ENCODE measurements at regions not wholly inside any gene's neighbourhood (a gene's known extent, or its start where the extent isn't known, plus 50 kb on each side); places are given as distances from the start of the nearest gene placed in this dataset.
"Not testable (repeated sequence)": the region's sequence is repeated elsewhere in the genome, so short reads cannot be mapped to it uniquely, and the experiment has no call there.

DNA sequence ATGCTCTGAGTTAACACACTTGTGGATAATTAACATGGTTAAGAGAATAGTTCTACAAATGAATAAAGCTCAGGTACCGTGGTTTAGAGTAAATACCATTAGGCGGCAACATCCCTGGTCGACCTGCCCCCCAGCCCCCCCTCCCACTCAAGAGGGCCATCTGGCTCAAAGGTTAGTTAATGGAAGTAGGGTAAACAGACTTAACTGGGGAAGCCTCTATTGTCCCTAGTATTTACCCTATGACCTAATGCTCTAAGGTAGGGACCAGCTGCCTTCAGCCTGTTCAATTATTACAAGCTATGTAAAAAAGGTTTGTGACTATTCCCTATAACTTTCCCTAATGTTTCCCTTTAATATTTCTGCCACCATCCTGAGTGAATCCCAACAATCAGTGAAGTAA lies 711.4 kb upstream of the HS3ST5 start:
- DNase-seq, result not testable (repeated sequence)

GRCh38 chr6:115053169-115053860 lies 710.5 kb upstream of the HS3ST5 start:
- DNase-seq, result no peak

- no peak for DNase-seq
These were observed 673.8 kb upstream of the HS3ST5 start for GRCh38 chr6:115016593-115016992.

- DNase-seq, result no peak
These were observed 662.2 kb upstream of the HS3ST5 start for GRCh38 chr6:115004982-115005381.

DNA sequence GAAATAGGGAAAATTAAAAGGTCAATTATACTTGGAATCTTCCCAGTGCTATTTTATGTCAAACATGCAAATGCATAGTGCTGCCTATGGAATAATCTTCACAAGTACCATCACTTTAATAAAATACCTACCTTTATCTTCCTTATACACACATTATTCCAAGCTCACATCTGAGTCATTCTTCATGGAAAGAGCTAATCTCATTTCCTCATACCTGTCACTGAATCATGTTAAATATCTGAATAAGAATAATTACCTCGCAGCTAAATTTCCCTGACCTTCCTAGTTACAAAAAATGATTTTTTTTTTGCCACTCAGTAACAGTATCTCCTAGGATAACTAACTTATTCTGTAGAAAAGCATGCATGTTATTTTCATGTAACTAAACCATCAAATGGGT lies 661.4 kb upstream of the HS3ST5 start:
- DNase-seq, result no peak

DNA sequence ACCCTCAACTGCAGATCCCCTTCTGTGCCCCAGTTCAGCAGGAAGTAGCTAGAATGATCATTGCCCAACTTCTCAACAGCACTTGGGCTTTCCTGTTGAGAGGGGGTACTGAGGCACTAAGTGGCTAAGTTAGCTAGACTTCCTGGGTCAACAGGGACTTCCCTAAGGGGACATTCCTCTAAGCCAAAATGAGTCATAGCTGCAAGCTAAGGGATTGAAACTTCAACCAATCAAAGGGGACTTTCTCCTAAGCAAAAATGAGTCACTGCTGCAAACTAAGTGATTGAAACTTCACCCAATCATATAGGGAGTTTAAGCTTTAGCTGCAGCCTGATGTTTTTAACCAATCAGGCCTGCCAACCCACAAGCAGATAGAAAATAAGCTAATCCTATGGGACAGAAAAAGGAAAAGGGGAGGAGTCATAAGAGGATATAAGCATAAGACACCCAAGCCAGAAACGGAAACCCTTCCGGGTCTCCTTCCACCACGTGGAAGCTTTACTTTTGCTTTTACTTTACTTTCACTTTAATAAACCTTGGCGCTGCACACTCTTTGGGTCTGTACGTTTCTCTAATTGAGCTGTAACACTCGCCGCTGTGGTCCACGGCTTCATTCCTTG lies 659.0 kb upstream of the HS3ST5 start:
- no peak for DNase-seq

DNA sequence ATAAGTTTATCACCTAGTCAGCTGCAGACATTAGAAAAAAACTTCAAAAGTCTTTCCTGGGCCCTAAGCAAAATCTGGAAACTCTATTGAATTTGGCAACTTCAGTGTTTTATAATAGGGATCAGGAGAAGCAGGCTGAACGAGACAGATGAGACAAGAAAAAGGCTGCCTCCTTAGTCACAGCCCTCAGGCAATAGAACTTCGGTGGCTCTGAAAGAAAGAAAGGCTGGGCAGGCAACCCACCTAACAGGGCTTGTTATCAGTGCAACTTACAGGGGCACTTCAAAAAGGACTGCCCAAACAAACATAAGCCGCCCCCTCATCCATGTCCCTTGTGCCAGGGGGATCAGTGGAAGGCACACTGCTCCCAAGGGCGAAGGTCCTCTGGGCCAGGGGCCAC lies 657.9 kb upstream of the HS3ST5 start:
- DNase-seq, result no peak

DNA sequence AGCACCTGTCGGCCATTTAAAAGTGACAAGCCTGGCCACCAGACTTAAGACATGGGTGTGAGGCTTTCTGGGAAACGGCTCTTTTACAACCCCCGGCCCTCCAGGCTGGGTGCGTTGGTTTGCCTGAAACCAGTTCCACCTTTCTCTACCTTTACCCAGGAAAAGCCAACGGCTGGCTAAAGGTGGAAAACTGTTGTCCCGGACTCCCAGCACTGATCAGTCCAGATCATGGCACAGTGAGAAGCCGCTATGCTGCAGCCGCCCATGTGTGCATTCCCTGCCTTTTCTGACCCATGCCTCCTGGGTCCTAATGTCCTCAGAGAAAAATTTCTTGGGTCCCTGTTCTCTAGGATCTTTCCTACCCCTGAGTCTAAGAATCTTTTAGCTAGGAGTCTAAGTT lies 655.7 kb upstream of the HS3ST5 start:
- DNase-seq, result no peak

DNA sequence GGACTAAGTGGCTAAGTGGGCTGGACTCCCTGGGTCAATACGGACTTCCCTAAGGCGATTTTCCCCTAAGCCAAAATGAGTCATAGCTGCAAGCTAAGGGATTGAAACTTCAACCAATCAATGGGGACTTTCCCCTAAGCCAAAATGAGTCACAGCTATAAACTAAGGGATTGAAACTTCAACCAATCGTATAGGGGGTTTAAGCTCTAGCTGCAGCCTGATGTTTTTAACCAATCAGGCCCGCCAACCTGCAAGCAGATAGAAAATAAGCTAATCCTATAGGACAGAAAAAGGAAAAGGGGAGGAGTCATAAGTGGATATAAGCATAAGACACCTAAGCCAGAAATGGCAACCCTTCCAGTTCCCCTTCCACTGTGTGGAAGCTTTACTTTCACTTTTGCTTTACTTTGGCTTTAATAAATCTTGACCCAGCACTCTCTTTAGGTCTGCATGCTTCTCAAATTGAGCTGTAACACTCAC lies 655.0 kb upstream of the HS3ST5 start:
- DNase-seq, result no peak

DNA sequence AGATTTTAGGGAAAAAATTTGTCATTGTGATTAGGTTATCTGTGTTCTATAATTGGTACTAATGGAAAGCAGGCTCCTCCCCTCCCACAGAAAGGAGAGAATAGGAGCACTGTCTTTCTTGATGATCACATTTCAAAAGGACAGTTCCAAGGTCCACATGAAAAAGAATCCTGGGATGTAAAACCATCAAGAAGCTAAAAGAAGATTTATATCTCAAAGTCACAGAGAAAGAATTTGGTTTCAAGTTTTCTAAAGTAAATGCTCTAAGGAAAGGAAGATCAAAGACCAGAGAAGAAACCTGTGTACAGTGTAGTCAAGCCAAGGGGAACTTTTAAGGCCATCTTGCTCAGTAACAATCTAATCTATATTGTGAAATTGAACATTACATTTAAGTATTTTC lies 652.7 kb upstream of the HS3ST5 start:
- DNase-seq, result no peak

DNA sequence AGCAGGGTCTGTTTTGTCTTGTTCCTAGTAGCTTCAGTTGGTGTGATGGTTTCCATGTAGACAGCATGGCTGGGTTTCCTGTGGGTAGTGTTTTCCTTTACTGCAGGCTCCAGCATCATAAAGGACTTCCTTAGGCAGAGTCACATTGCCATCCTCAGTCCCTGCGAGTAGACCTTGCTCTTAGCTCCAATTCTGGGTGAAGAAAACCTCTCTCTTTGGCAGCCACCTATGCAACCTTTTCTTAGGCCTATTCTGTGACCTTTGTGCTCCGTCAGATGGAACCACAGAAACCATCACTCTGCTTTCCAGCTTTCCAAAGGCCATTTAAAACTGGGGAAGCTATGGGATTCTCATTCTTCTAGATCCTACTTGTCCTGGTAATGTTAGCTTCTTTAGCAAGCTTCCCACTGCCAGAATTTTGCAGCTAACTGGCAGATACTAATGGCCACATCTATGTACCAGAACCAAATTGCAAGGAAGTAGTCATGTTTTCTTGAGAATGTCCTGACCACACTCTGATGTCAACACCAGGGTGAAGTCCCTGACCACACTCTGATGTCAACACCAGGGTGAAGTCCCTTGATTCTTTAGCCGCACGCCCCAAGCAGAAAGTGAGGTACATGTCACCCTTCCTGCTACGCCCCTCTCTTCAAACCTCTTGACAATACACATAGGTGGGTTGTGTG lies 646.6 kb upstream of the HS3ST5 start:
- no peak for DNase-seq

GRCh38 chr6:114987281-114987680 lies 644.5 kb upstream of the HS3ST5 start:
- no peak for DNase-seq

DNA sequence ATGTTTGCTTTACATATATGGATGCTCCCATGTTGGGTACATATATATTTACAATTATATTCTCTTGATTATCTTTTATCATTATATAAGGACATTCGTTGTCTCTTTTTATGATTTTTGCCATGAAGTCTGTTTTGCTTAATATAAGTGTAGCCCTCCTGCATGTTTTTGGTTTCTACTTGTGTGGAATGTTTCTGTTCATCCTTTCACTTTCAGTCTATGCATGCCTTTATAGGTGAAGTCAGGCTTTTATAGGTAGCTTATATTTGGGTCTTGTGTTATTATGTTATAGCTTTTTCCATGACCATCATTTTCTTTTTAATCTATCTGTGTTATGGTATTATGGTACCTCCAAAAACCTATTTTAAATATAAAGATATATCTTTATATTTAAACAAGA lies 612.5 kb upstream of the HS3ST5 start:
- no peak for DNase-seq

DNA sequence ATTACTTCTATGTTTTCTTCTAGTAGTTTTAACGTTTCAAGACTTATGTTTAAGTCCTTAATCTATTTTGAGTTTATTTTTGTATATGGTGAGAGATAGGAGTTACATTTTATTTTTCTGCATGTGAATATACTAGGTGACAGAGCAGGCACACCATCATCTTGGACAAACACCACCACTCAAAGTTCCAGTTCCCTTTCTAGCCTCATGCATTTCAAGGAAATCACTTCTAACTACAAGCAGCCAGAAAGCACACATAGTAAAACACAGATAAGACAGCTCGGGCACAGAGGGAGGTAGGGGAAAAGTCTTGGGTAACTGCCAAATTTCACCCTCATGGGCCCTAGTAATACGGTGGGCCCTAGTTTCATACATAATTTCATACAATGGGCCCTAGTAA lies 609.4 kb upstream of the HS3ST5 start:
- no peak for DNase-seq

DNA sequence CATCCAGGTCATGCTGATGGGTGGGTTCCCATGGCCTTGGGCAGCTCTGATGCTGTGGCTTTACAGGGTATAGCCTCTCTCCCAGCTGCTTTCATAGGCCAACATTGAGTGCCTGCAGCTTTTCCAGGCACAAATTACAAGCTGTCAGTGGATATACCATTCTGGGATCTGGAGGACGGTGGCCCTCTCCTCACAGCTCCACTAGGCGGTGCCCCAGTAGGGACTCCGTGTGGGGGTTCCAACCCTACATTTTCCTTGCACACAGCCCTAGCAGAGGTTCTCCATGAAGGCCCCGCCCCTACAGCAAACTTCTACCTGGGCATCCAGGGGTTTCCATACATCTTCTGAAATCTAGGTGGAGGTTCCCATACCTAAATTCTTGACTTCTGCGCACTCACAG lies 602.6 kb upstream of the HS3ST5 start:
- DNase-seq, result no peak

- DNase-seq, result no peak
These were observed 598.3 kb upstream of the HS3ST5 start for GRCh38 chr6:114941078-114941477.

GRCh38 chr6:114940181-114940580 lies 597.4 kb upstream of the HS3ST5 start:
- no peak for DNase-seq

- DNase-seq, result no peak
These were observed 596.8 kb upstream of the HS3ST5 start for GRCh38 chr6:114939630-114940029.

GRCh38 chr6:114936080-114936479 lies 593.3 kb upstream of the HS3ST5 start:
- DNase-seq, result no peak

- no peak for DNase-seq
These were observed 591.3 kb upstream of the HS3ST5 start for GRCh38 chr6:114934079-114934478.

DNA sequence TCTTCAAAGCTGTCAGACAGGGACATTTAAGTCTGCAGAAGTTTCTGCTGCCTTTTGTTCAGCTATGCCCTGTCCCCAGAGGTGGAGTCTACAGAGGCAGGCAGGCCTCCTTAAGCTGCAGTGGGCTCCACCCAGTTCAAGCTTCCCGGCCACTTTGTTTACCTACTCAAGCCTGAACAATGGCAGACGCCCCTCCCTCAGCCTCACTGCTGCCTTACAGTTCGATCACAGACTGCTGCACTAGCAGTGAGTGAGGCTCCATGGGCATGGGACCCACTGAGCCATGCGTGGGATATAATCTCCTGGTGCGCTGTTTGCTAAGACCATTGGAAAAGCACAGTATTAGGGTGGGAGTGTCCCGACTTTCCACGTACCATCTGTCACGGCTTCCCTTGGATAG lies 585.9 kb upstream of the HS3ST5 start:
- DNase-seq, result not testable (repeated sequence)

- DNase-seq, result no peak
These were observed 563.3 kb upstream of the HS3ST5 start for GRCh38 chr6:114906096-114906495.

GRCh38 chr6:114897536-114897935 lies 554.7 kb upstream of the HS3ST5 start:
- DNase-seq, result no peak

- no peak for DNase-seq
These were observed 549.4 kb upstream of the HS3ST5 start for GRCh38 chr6:114892211-114892610.
